GM23248 (cell line): ENCODE measurements at regions not wholly inside any gene's neighbourhood (a gene's known extent, or its start where the extent isn't known, plus 50 kb on each side); places are given as distances from the start of the nearest gene placed in this dataset.

Source experiments
- EZH2 ChIP-seq: fragments of 200-600 bp; sonication (generic); IDR thresholded peaks from 2 replicates; pipeline ENCODE4 v1.6.1; 2018; ENCODE audit warnings: antibody characterized with exemption, mild to moderate bottlenecking; ENCODE audit not compliant: insufficient read depth, poor library complexity, severe bottlenecking
- EZH2phosphoT487 ChIP-seq: fragments of 200-600 bp; sonication (generic); IDR thresholded peaks from 2 replicates; pipeline ENCODE4 v1.6.1; 2018; ENCODE audit warnings: antibody characterized with exemption, moderate library complexity, mild to moderate bottlenecking, low read depth; ENCODE audit not compliant: insufficient read depth

GRCh38 chr7:128167791-128168666 lies 73.0 kb upstream of the LEP start:
- TF ChIP-seq EZH2 (no peak), EZH2phosphoT487 (no peak)
